GM19035 (cell line): ENCODE measurements at regions not wholly inside any gene's neighbourhood (a gene's known extent, or its start where the extent isn't known, plus 50 kb on each side); places are given as distances from the start of the nearest gene placed in this dataset.
A peak's percentile ranks its signal among the peaks of the same experiment; 100 is the strongest.

ENCODE experiments used
- ATAC-seq: cut with Tn5 transposase; IDR thresholded peaks from one replicate; pipeline ENCODE4 v1.9.1; 2021; ENCODE audit not compliant: unreplicated experiment

DNA sequence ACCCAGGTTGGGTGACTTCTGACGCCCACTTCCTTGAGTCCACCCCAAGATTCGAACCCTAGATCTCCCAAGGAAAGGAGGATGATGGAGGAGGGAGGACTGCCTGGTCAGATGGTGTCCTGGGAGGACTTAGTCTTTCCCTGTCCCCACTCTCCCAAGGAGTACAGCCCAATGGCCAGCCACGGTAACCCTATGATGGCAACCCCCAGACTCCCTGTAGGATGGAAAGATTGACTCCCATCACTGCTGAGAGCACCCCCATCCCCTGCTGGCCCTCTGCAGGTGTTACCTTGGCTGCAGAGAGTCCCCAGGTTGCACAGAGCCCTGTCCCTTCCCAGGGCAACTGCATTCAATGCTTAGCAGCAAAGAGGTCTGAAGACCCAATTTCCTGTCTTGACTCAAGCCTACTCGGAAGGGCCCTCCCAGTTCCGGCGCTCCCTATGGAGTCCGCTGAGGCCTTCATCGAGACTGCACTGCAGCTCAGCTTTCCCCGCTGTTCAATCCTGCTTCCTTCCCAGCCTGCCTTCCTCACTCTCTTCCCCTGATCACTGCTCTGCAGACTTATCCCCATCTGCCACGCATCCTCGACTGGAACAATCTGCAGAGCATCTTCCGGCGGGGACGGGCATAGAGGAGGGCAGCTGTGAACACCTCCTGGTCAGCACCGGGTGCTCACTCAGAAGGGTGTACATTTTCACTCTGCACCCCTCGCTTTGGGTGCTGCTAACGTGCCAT is 50.8 kb upstream of the OCM2 start:
- no peak for ATAC-seq

DNA sequence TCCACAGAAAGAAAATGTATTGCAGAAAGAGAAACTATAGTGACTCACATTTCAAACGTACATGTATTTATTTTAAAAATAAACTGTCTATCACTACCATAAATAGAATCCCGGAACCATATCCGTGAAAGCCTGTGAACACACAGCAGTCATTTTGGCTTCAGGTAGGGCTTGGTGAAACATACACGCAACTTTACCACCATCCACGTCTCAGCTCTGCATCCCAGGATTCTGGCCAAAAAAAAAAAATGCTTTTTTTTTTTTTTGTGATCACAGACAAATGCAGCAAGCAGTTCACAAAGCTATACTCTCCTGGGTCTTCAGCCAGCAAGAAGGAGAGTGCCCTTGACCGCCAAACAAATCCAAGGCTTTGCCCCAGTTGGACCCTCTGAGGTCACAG is 56.8 kb upstream of the OCM2 start:
- no peak for ATAC-seq

DNA sequence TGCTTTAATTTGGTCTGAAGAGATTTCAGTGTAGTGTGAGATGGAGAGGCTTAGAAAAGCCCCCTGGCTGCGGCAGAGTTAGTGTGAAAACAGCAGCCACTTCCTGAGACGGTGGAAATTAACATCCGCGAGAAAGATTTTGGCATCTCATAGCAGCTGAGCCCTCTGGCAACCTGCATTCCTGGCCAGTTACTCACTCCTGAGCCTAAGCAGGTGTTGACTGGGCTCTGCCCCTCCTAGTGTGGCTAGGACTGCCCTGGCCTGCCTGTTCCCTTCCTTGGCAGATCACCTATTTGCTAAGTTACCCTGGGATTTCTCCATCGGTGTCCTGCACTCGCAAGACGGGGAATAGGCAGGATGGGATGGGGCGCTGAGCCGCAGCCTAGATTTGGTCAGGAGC is 57.6 kb upstream of the LMTK2 start:
- ATAC-seq: no peak

DNA sequence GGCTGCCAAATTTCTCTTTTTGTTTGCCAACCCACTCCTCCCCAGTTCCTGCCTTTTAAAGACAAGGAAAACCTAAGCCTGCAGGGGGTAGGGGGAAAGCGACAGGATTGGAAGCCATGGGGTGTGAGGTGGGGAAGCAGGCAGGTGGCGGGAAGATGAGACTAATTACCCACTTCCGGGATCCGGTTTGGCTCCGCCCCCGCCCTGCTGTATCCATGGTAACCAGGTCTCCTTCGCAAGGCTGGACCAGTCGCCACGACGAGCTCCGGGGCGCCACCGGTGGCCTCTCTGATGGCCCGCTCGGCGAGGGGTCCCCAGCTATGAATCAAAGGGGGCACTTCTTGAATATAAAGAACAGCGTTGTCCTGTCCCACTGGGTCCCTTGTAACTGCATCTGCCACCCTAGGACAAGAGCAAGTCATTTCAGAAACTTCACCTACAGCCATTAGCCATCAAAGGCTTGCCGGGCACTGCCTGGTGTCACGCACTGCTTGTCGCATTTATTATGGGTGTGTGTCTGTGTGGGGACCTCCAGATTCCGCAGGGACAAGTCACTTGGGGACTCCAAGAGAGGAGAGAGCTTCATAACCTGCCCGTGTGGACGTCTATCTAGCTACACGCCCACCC is 55.4 kb upstream of the LMTK2 start:
- peak; percentile 53 for ATAC-seq

DNA sequence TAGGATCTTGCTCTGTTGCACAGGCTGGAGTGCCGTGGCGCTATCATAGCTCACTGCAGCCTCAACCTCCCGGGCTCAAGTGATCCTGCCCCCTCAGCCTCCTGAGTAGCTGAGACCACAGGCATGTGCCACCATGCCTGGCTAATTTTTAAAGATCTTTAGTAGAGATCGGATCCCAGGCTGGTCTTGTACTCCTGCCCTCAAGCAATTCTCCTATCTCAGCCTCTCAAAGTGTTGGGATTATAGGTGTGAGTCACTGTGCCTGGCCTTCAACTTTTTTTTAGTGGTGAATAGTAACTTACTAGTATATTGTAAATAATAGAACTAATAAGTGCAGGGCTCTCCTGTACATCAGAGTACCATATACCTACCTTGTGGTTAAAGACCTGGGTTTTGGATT is 52.1 kb upstream of the LMTK2 start:
- ATAC-seq: no peak

DNA sequence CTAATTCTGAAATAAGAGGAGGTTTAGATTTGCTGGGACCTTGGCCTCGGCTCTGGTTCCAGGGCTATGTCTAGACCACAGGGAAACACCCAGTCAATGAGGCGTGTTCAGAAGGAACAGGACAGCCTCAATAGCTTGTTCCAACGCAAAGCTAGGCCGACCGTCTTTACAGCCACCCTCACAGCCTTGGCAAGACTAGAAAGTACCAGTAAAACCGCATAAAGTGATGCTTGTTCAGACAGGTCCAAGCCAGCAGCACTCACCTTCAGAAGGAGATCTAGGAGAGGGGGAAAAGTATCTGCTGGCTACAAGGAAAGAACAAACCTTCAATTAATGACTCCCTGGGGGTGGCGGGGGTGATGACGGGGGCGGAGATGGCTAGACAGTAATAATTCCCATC is 50.1 kb upstream of the LMTK2 start:
- no peak for ATAC-seq
